ENCODE measurements at regions not wholly inside any gene's neighbourhood (a gene's known extent, or its start where the extent isn't known, plus 50 kb on each side); places are given as distances from the start of the nearest gene placed in this dataset.

- peak in 2 of 5 donors; percentile 9 to 10 for DNase-seq
- WGBS, 3 donors = 81 to 88% (median 86%) methylated on average over 15 of the region's 15 CpGs
- no peaks in the 10 kb centered on the region for H3K4me1 ChIP-seq (ENCODE audit: insufficient read depth)
Observed at GRCh38 chr13:89740994-89741685, 1606.3 kb upstream of the MIR17HG start.

DNA sequence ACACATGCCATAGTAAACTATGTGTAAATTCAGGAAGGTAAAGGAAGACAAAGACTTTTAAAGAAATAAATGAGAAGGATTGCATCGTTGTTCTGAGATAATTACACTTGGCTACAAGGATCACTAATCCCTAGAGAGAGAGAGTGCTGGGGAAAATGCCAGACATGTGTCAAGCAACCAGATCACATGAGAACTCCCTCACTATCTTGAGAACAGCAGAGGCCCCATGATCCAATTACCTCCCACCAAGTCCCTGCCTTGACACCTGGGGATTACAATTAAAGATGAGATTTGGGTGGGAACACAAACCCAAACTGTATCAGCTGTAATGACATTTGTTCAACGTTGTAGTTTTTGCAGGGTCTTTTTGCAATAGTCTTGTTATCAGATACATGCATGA lies 1600.9 kb upstream of the MIR17HG start:
- no peak for TF ChIP-seq POLR2A (IDR thresholded peaks at IDR 0.05)
- TF ChIP-seq EP300 (IDR thresholded peaks at IDR 0.05) = no peak
- no peak for TF ChIP-seq CTCF (IDR thresholded peaks at IDR 0.05)
- Histone ChIP-seq H3K9me3 (no peaks in the 10 kb centered on the region), H3K4me3 (no peak overlapping the region), H3K27ac (no peak overlapping the region), H3K4me1 (ENCODE audit: insufficient read depth) (no peaks in the 10 kb centered on the region), H3K27me3 (no peaks in the 10 kb centered on the region), H3K36me3 (no peaks in the 10 kb centered on the region)
- no peak for DNase-seq
- intact Hi-C loops (cut with DNase I) = no loop called here
- 25 to 34% (median 34%) methylated on average over 2 of the region's 2 CpGs for WGBS, 3 donors

More at GRCh38 chr13:89740994-89741685, 1606.3 kb upstream of the MIR17HG start:
- no peak for TF ChIP-seq EP300 (IDR thresholded peaks at IDR 0.05)
- TF ChIP-seq POLR2A (IDR thresholded peaks at IDR 0.05) = no peak
- TF ChIP-seq CTCF (IDR thresholded peaks at IDR 0.05) = no peak
- H3K4me3 ChIP-seq = no peak overlapping the region
- H3K36me3 ChIP-seq = no peaks in the 10 kb centered on the region
- no peaks in the 10 kb centered on the region for H3K9me3 ChIP-seq
- no peak overlapping the region for H3K27ac ChIP-seq
- intact Hi-C loops (cut with DNase I) = no loop called here
- no peaks in the 10 kb centered on the region for H3K27me3 ChIP-seq

DNA sequence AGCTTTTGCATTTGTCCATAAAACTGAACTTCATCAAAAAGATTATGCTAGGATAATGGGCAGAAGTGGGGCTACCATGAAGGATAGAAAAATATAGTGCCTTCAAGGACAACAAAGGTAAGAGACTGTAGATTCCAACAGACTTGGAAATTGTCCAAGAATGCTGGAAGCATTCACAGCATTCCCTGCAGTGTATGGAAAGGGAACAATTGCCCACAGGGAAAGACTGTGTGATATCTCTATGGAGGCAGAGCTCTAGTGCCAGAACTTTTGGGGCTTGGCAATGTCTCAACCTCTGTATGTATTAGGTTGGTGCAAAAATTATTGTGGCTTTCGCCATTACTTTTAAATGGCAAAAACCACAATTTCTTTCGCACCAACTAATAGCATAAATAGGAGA lies 1598.8 kb upstream of the MIR17HG start:
- intact Hi-C loops (cut with DNase I) = no loop called here
- no peaks in the 10 kb centered on the region for H3K9me3 ChIP-seq
- TF ChIP-seq EP300 (IDR thresholded peaks at IDR 0.05) (no peak), CTCF (IDR thresholded peaks at IDR 0.05) (no peak), POLR2A (IDR thresholded peaks at IDR 0.05) (no peak)
- no peaks in the 10 kb centered on the region for H3K36me3 ChIP-seq
- H3K27me3 ChIP-seq = no peaks in the 10 kb centered on the region
- H3K4me1 ChIP-seq (ENCODE audit: insufficient read depth) = no peaks in the 10 kb centered on the region
- DNase-seq = no peak
- no peak overlapping the region for H3K27ac ChIP-seq
- WGBS, 3 donors = 96 to 99% (median 98%) methylated on average over 2 of the region's 2 CpGs
- H3K4me3 ChIP-seq = no peak overlapping the region

DNA sequence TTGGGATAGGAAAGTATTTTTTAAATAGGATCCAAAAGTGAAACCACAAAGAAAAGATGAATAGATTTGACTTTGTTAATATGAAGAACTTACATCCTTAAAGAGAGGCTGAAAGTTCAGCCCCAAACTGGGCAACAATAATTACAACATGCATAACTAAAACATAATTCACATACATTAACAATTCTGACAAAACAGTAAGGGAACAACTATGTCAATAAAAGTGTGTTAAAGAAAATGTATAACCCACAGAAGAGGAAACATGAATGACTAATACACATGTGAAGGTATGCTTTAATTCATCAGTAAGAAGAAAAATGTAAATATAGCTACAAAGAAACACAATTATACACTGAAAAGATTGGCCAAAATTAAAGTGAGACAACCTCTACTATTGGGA lies 1597.6 kb upstream of the MIR17HG start:
- intact Hi-C loops (cut with DNase I) = no loop called here
- DNase-seq = no peak
- no peaks in the 10 kb centered on the region for H3K9me3 ChIP-seq

More for the DNA sequence above, 1597.6 kb upstream of the MIR17HG start:
- H3K27me3 ChIP-seq = no peaks in the 10 kb centered on the region
- H3K4me1 ChIP-seq (ENCODE audit: insufficient read depth) = no peaks in the 10 kb centered on the region
- no peaks in the 10 kb centered on the region for H3K36me3 ChIP-seq
- TF ChIP-seq POLR2A (IDR thresholded peaks at IDR 0.05) = no peak
- TF ChIP-seq CTCF (IDR thresholded peaks at IDR 0.05) = no peak
- TF ChIP-seq EP300 (IDR thresholded peaks at IDR 0.05) = no peak
- no peak overlapping the region for H3K27ac ChIP-seq
- no peak overlapping the region for H3K4me3 ChIP-seq

Measured in ovary (tissue), 7 donors.